ENCODE measurements at regions not wholly inside any gene's neighbourhood (a gene's known extent, or its start where the extent isn't known, plus 50 kb on each side); places are given as distances from the start of the nearest gene placed in this dataset.
"Not testable (repeated sequence)": the region's sequence is repeated elsewhere in the genome, so short reads cannot be mapped to it uniquely, and the experiment has no call there.

DNA sequence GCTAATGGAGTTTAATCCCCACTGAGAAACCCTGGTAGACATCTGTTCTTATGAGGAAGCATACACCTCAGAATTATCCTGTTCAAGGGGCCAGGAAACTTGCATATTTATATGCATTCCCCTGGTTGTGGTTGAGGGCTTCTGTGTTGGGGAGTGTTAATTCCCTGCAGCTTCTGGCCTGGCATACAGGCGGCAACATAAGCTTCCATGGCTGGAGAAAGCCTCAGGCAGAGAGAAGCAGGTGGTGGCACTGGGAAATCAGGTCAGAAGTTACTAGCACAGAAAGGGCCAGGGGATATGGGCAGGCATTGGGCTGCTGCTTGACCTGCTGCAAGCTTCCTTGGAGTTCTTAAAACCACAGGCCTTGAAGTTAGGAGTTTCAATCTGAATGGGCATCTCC is 166.1 kb upstream of the SEMA6A start:
- DNase-seq (ENCODE audit: low spot score), result no peak

- no peak for DNase-seq (ENCODE audit: low spot score)
Measured at GRCh38 chr5:116739571-116739970, 164.9 kb upstream of the SEMA6A start.

- DNase-seq (ENCODE audit: low spot score), result no peak
Measured at GRCh38 chr5:116738615-116739261, 164.1 kb upstream of the SEMA6A start.

DNA sequence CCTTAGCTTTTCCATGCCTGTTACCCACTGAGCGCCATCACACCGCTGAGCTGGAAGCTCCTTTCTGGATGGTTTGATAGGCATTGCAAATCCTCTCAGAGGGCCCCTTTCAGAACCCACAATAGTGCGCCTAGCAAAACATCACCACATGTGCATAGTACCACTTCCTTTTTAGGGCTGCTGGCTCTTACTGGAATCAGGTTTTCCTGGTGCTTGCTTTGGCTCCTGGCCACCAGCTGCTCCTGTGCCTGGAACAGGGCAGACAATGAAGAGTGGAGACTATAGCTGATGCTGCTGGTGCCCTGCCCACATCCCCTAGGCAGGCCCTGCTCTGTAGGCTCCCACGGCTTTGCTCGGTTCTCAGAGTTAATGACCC is 163.6 kb upstream of the SEMA6A start:
- no peak for DNase-seq (ENCODE audit: low spot score)

GRCh38 chr5:116736671-116737070 is 162.0 kb upstream of the SEMA6A start:
- DNase-seq (ENCODE audit: low spot score), result no peak

GRCh38 chr5:116733991-116734975 is 159.7 kb upstream of the SEMA6A start:
- no peak for DNase-seq (ENCODE audit: low spot score)

GRCh38 chr5:116732591-116732990 is 158.0 kb upstream of the SEMA6A start:
- no peak for DNase-seq (ENCODE audit: low spot score)

GRCh38 chr5:116731432-116731831 is 156.8 kb upstream of the SEMA6A start:
- DNase-seq (ENCODE audit: low spot score), result no peak

DNA sequence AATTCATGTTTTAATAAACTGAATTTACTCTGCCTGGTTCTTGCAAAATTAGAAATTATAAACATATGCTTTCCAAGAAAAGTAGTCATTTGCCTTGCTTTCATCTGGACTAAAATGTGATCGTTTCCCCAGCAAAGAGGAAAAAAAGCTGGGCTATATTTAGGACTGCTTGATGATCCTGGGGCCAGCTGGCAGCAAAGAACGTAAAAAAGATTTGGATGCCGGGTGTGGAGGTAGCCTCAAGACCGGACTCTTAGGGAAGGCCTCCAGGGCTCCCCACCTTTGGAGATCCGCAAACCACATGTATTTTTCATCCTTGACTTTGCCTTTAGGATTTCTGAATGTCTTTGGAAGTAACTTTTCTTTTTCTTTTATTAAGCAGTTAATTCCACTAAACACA is 156.1 kb upstream of the SEMA6A start:
- no peak for DNase-seq (ENCODE audit: low spot score)

DNA sequence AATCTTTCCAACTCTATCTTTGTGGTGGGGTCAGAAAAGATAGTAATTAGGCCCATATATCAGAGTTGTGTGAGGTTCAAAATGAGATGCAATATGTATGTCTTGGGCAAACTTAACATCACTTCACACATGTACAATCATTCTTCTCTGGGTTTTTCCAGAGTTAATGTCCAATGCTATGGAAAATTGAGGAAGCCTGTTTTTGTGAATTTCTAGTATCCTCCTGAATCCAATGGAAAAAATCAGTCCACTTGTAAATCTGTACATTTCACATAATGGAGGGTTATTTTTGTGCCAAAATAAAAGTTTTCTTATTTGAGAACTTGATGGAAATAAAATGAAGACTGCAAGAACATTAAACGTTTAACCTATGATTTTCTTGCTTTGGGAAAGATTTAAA is 155.6 kb upstream of the SEMA6A start:
- DNase-seq (ENCODE audit: low spot score), result no peak

- DNase-seq (ENCODE audit: low spot score), result no peak
Measured at GRCh38 chr5:116727248-116727647, 152.6 kb upstream of the SEMA6A start.

DNA sequence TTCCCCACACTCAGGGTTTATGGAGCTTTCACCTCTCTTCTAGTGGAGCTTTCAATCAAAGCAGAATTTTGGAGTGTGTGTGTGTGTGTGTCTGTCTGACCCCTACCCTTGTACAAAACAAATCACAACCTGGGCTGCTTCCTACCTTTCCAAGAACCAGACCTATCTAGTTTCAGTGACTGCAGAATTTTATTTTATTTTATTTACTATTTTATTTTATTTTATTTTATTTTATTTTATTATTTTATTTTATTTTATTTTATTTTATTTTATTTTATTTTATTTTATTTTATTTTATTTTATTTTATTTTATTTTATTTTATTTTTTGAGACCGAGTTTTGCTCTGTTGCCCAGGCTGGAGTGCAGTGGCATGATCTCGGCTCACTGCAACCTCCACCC is 151.6 kb upstream of the SEMA6A start:
- not testable (repeated sequence) for DNase-seq (ENCODE audit: low spot score)

- no peak for DNase-seq (ENCODE audit: low spot score)
Measured at GRCh38 chr5:116724971-116725370, 150.3 kb upstream of the SEMA6A start.

DNA sequence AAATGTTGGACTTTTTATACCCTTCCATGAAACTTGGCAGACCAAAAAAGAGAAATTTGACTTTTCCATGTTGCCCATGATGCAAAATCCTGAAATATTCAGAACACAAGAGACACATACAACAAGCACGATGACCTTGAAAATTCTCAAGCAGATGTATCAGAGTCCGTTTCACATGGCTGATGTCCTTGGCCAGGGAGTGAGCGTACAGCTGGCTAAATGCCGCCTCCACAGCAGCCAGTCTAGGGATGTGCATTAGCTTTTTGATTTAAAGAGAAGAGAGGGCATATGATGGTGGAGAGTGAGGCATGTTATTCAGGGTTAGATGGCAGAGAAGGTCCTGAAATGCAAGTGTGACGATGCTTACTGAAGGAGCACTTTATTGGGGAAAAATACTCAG is 148.0 kb upstream of the SEMA6A start:
- no peak for DNase-seq (ENCODE audit: low spot score)

DNA sequence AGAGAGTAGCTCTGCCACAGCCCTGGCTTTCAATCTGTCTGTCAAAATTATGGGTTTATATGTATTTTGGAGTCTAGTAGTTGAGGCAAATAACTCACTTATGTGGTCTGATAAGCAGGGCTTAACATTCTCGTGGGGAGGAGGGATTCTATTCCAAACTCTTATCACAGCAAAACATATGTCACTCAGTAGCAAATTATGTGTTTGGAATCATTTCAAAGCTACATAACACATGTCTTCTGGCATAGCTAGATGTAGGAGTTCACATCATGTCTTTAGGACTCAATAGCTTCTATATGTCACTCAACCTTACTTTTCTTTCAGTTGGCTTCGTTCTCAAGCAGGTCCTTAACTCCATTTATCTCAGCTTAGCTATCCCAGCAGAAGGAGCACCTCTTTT is 144.5 kb upstream of the SEMA6A start:
- no peak for DNase-seq (ENCODE audit: low spot score)

GRCh38 chr5:116718317-116718716 is 143.7 kb upstream of the SEMA6A start:
- DNase-seq (ENCODE audit: low spot score), result no peak

DNA sequence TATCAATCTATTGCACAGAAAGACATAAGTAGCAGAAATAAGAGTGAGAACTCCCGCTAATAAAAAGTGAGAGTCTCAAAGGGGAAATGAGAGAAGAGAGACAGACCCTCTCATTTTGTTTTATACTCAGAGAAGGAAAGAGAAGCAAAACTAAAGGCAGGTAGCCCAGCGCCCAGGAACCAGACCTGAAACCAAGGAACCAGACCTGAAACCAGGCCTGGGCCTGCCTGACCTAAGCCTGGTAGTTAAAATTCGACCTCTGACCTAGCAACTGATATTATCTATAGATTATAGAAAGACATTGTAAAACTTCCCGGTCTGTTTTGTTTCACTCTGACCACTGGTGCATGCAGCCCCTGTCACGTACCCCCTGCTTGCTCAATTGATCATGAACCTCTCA is 134.5 kb upstream of the SEMA6A start:
- no peak for DNase-seq (ENCODE audit: low spot score)

DNA sequence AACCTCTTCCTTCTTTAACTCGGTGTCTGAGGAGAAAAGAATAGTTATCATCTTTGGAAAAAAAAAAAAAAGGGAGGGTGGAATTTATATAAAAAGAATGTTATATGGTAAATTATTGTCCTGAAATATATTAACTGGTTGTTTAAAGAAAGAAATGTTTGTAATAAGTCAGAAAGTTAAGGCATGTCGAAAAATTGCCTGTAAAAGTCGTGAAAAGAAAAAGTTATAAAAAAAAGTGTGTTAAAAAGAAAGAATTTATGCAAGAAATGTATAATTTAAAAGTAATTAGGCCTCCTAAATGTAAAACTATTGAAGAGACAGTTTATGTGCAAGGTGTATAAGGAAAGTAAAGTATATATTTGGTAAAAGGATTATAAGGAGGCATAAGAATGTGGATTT is 130.5 kb upstream of the SEMA6A start:
- not testable (repeated sequence) for DNase-seq (ENCODE audit: low spot score)

DNA sequence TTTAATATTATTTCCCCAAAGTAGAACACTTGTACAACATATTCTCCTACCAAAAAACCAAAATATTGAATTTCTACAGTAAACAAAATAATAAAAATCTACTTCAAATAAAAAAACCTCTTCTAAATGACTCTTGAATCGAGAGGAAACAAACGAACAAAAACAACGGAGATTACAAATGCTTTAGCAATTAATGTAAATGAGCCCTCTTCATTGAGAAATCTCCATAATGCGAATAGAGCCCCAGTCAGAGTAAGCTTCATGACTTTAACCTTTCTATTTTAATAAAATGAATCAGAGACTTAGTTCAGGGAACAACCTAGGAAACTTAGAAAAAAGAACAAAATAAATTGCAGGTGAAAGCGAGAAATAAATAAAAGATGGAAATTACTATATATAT is 129.3 kb upstream of the SEMA6A start:
- no peak for DNase-seq (ENCODE audit: low spot score)

DNA sequence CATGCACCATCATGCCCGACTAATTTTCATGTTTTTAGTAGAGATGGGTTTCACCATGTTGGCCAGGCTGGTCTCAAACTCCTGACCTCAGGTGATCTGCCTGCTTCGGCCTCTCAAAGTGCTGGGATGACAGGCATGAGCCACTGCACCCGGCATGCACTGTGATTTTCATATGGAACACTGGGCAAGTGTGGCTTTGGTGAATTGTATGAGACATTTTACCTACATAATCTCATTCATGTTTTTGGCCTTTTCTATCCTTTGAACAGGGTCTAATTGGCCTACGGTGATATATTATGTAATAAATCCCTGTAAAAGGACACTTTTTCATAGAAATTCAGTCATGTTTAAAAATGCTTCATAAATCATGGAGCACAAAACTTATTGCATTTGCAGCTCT is 128.7 kb upstream of the SEMA6A start:
- DNase-seq (ENCODE audit: low spot score), result no peak

GRCh38 chr5:116702776-116703175 is 128.2 kb upstream of the SEMA6A start:
- peak; percentile 7 for DNase-seq (ENCODE audit: low spot score)

DNA sequence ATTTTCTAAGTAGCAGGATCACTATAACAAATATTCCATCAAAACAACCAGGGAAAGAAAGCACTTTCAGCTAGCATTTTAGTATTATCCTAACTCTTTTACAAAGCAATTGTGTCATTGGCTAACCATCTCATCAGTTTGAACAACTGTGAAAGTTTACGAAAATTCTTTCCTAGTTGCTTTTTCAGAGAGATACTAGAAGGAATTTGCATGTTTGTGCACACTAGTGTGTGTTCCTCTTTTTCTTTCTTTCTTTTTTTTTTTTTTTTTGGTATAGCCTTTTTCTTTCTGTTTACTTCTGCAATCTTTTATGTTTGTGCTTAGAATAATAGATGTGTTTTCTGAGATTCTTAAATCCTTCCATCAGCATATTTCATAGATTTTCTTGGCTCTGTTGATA is 124.7 kb upstream of the SEMA6A start:
- DNase-seq (ENCODE audit: low spot score), result no peak

DNA sequence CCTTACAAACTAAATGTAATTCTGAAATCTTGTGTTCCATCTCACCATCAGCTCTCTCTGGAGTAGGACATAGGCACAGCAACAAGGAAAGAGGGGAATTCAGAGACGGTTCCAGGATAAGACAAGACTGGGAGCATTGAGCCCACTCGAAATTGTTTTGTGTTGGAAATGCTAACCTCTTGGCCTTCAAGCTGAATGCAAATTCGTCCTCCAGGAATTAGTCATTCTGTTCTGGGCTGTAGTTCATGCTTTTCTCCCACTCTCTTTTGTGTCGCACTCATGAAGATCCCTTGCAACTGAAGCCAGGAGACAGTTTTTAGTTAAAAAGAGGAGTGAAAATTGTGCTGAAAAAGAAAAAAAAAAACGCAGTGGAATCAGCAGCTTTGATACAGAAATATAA is 121.7 kb upstream of the SEMA6A start:
- no peak for DNase-seq (ENCODE audit: low spot score)

GRCh38 chr5:116695681-116696080 is 121.1 kb upstream of the SEMA6A start:
- no peak for DNase-seq (ENCODE audit: low spot score)

Data from RKO (cell line).